MM.1S (cell line): ENCODE measurements at regions not wholly inside any gene's neighbourhood (a gene's known extent, or its start where the extent isn't known, plus 50 kb on each side); places are given as distances from the start of the nearest gene placed in this dataset.

Experiments used
- DNase-seq: peaks from one replicate; pipeline ENCODE4 v3.0.0-alpha.2; 2015
- H2AFZ ChIP-seq: fragments of 300-600 bp; sonication (generic); 2 replicates; pipeline ENCODE4 v1.6.0; 2016; ENCODE audit warnings: antibody characterized with exemption, low read length
- H3F3A ChIP-seq: fragments of 300-600 bp; sonication (generic); 2 replicates; pipeline ENCODE4 v1.6.1; 2016; ENCODE audit warnings: mild to moderate bottlenecking, antibody characterized with exemption, low read length, moderate library complexity, mixed read lengths; ENCODE audit not compliant: insufficient read depth
- H3K27ac ChIP-seq: fragments of 300-600 bp; sonication (generic); 2 replicates; pipeline ENCODE4 v1.5.1; 2016; ENCODE audit warnings: mild to moderate bottlenecking, low read length
- H3K27me3 ChIP-seq: fragments of 300-600 bp; sonication (generic); replicated peaks from 2 replicates; pipeline ENCODE4 v1.6.0; 2016; ENCODE audit warnings: low read length; ENCODE audit not compliant: insufficient read depth
- H3K36me3 ChIP-seq: fragments of 300-600 bp; sonication (generic); replicated peaks from 2 replicates; pipeline ENCODE4 v1.6.1; 2016; ENCODE audit warnings: mild to moderate bottlenecking, low read length, mixed read lengths; ENCODE audit not compliant: insufficient read depth
- H3K4me1 ChIP-seq: fragments of 300-600 bp; sonication (generic); 2 replicates; pipeline ENCODE4 v1.6.1; 2016; ENCODE audit warnings: low read length, mixed read lengths
- H3K4me2 ChIP-seq: fragments of 300-600 bp; sonication (generic); 2 replicates; pipeline ENCODE4 v1.6.0; 2016; ENCODE audit warnings: low read depth, low read length
- H3K4me3 ChIP-seq: fragments of 300-600 bp; sonication (generic); 2 replicates; pipeline ENCODE4 v1.5.1; 2016; ENCODE audit warnings: low read length, mixed read lengths
- H3K79me2 ChIP-seq: fragments of 300-600 bp; sonication (generic); 2 replicates; pipeline ENCODE4 v1.6.1; 2016; ENCODE audit warnings: mixed run types, low read length, mixed read lengths
- H3K9ac ChIP-seq: fragments of 300-600 bp; sonication (generic); 2 replicates; pipeline ENCODE4 v1.6.1; 2016; ENCODE audit warnings: low read length, mixed read lengths
- H3K9me2 ChIP-seq: fragments of 300-600 bp; sonication (generic); replicated peaks from 2 replicates; pipeline ENCODE4 v1.6.1; 2016; ENCODE audit warnings: mild to moderate bottlenecking, low read length, mixed read lengths; ENCODE audit not compliant: insufficient read depth
- H3K9me3 ChIP-seq: fragments of 300-600 bp; sonication (generic); replicated peaks from 2 replicates; pipeline ENCODE4 v1.6.1; 2016; ENCODE audit warnings: mild to moderate bottlenecking, low read length, mixed read lengths; ENCODE audit not compliant: insufficient read depth
- H4K20me1 ChIP-seq: fragments of 300-600 bp; sonication (generic); 2 replicates; pipeline ENCODE4 v1.6.1; 2016; ENCODE audit warnings: mild to moderate bottlenecking, low read length, moderate library complexity, mixed read lengths; ENCODE audit not compliant: insufficient read depth
- CTCF ChIP-seq: fragments of 300-600 bp; sonication (generic); IDR thresholded peaks from 2 replicates; pipeline ENCODE4 v1.5.1; 2016; ENCODE audit warnings: antibody characterized with exemption, low read length, mixed read lengths
- EZH2 ChIP-seq: fragments of 300-600 bp; sonication (generic); optimal IDR thresholded peaks from 2 replicates; pipeline ENCODE3; 2017; ENCODE audit warnings: low read depth, mild to moderate bottlenecking, antibody characterized with exemption, low read length, mixed read lengths
- EZH2phosphoT487 ChIP-seq: fragments of 300-600 bp; sonication (generic); IDR thresholded peaks from 2 replicates; pipeline ENCODE4 v1.6.1; 2018; ENCODE audit warnings: antibody characterized with exemption, low read length

GRCh38 chr5:144844086-144844485, 673.4 kb downstream of the KCTD16 start:
- TF ChIP-seq CTCF (no peak), EZH2 (no peak), EZH2phosphoT487 (no peak)
- Histone ChIP-seq H3K79me2 (no peaks in the 10 kb centered on the region), H3K9ac (no peak overlapping the region), H3K36me3 (no peaks in the 10 kb centered on the region), H3K9me3 (no peaks in the 10 kb centered on the region), H3K4me2 (no peak overlapping the region), H3F3A (no peaks in the 10 kb centered on the region), H3K4me1 (no peaks in the 10 kb centered on the region), H3K27me3 (no peaks in the 10 kb centered on the region), H3K4me3 (no peak overlapping the region), H2AFZ (no peak overlapping the region), H3K27ac (no peak overlapping the region), H3K9me2 (no peaks in the 10 kb centered on the region), H4K20me1 (no peaks in the 10 kb centered on the region)
- no peak for DNase-seq

GRCh38 chr5:144832416-144832815, 661.7 kb downstream of the KCTD16 start:
- no peaks in the 10 kb centered on the region for H3K27me3 ChIP-seq
- TF ChIP-seq CTCF (no peak), EZH2 (no peak), EZH2phosphoT487 (no peak)
- H4K20me1 ChIP-seq, result no peaks in the 10 kb centered on the region
- no peak overlapping the region for H3K4me3 ChIP-seq
- no peaks in the 10 kb centered on the region for H3K9me2 ChIP-seq
- H3F3A ChIP-seq, result no peaks in the 10 kb centered on the region
- no peak overlapping the region for H2AFZ ChIP-seq
- no peak overlapping the region for H3K4me2 ChIP-seq
- H3K9ac ChIP-seq, result no peak overlapping the region
- no peak for DNase-seq
- no peaks in the 10 kb centered on the region for H3K79me2 ChIP-seq
- no peak overlapping the region for H3K27ac ChIP-seq
- no peaks in the 10 kb centered on the region for H3K9me3 ChIP-seq
- H3K4me1 ChIP-seq, result no peaks in the 10 kb centered on the region
- no peaks in the 10 kb centered on the region for H3K36me3 ChIP-seq

GRCh38 chr5:144831650-144832049, 661.0 kb downstream of the KCTD16 start:
- Histone ChIP-seq H3K36me3 (no peaks in the 10 kb centered on the region), H3K9ac (no peak overlapping the region), H3F3A (no peaks in the 10 kb centered on the region), H3K27ac (no peak overlapping the region), H3K27me3 (no peaks in the 10 kb centered on the region), H2AFZ (no peak overlapping the region), H3K4me2 (no peak overlapping the region), H3K9me3 (no peaks in the 10 kb centered on the region), H3K4me1 (no peaks in the 10 kb centered on the region), H3K79me2 (no peaks in the 10 kb centered on the region), H3K4me3 (no peak overlapping the region), H4K20me1 (no peaks in the 10 kb centered on the region), H3K9me2 (no peaks in the 10 kb centered on the region)
- no peak for TF ChIP-seq EZH2
- no peak for TF ChIP-seq EZH2phosphoT487
- no peak for TF ChIP-seq CTCF
- no peak for DNase-seq

- H4K20me1 ChIP-seq, result no peaks in the 10 kb centered on the region
- H3K36me3 ChIP-seq, result no peaks in the 10 kb centered on the region
- H3K9me2 ChIP-seq, result no peaks in the 10 kb centered on the region
- TF ChIP-seq CTCF (no peak), EZH2 (no peak), EZH2phosphoT487 (no peak)
- no peaks in the 10 kb centered on the region for H3K79me2 ChIP-seq
- no peaks in the 10 kb centered on the region for H3K27me3 ChIP-seq
- no peak overlapping the region for H3K4me3 ChIP-seq
- no peaks in the 10 kb centered on the region for H3K9me3 ChIP-seq
- H3K4me2 ChIP-seq, result no peak overlapping the region
- no peaks in the 10 kb centered on the region for H3F3A ChIP-seq
- H2AFZ ChIP-seq, result no peak overlapping the region
- no peak overlapping the region for H3K27ac ChIP-seq
- no peak for DNase-seq
- H3K4me1 ChIP-seq, result no peaks in the 10 kb centered on the region
- no peak overlapping the region for H3K9ac ChIP-seq
Observed at GRCh38 chr5:144822503-144822902, 651.8 kb downstream of the KCTD16 start.
